Suppressor macrophage (primary cell): ENCODE measurements at regions not wholly inside any gene's neighbourhood (a gene's known extent, or its start where the extent isn't known, plus 50 kb on each side); places are given as distances from the start of the nearest gene placed in this dataset.

Source experiments
- DNase-seq, 4 experiments: peaks; one replicate each; pipeline ENCODE4 v3.0.0-alpha.2; 2020 to 2022

- DNase-seq, result no peak
These were observed 128.1 kb upstream of the RXFP2 start for GRCh38 chr13:31611214-31611613.

- DNase-seq, result no peak
These were observed 125.3 kb upstream of the RXFP2 start for GRCh38 chr13:31614073-31614472.

GRCh38 chr13:31614704-31615103 is 124.6 kb upstream of the RXFP2 start:
- DNase-seq, result no peak

GRCh38 chr13:31625115-31625514 is 114.2 kb upstream of the RXFP2 start:
- no peak for DNase-seq

- DNase-seq, result no peak
These were observed 112.1 kb upstream of the RXFP2 start for GRCh38 chr13:31627097-31627845.

GRCh38 chr13:31629085-31629780 is 110.1 kb upstream of the RXFP2 start:
- peak; percentile 40 to 64 (median 60) for DNase-seq

GRCh38 chr13:31631071-31631470 is 108.3 kb upstream of the RXFP2 start:
- DNase-seq, result peak in 3 of 4 experiments; percentile 7 to 12 (median 9)

GRCh38 chr13:31631746-31632145 is 107.6 kb upstream of the RXFP2 start:
- DNase-seq, result no peak

- peak; percentile 38 to 72 (median 48) for DNase-seq
These were observed 100.7 kb upstream of the RXFP2 start for GRCh38 chr13:31638577-31638976.

GRCh38 chr13:31639443-31640163 is 99.7 kb upstream of the RXFP2 start:
- DNase-seq, result no peak

- DNase-seq, result no peak
These were observed 89.6 kb upstream of the RXFP2 start for GRCh38 chr13:31649766-31650165.

- DNase-seq, result no peak
These were observed 85.6 kb upstream of the RXFP2 start for GRCh38 chr13:31653730-31654129.

GRCh38 chr13:31663880-31664585 is 75.3 kb upstream of the RXFP2 start:
- no peak for DNase-seq

- DNase-seq, result no peak
These were observed 68.3 kb upstream of the RXFP2 start for GRCh38 chr13:31670831-31671617.

- DNase-seq, result peak in 2 of 4 experiments; percentile 6 to 7
These were observed 65.3 kb upstream of the RXFP2 start for GRCh38 chr13:31674051-31674450.

GRCh38 chr13:31675440-31675953 is 63.8 kb upstream of the RXFP2 start:
- no peak for DNase-seq

GRCh38 chr13:31681133-31681532 is 58.2 kb upstream of the RXFP2 start:
- DNase-seq, result no peak

GRCh38 chr13:31684466-31684865 is 54.9 kb upstream of the RXFP2 start:
- DNase-seq, result no peak

GRCh38 chr13:31686670-31687425 is 52.5 kb upstream of the RXFP2 start:
- no peak for DNase-seq
